PFSK-1 (cell line): ENCODE measurements at regions not wholly inside any gene's neighbourhood (a gene's known extent, or its start where the extent isn't known, plus 50 kb on each side); places are given as distances from the start of the nearest gene placed in this dataset.

Experiments
- FOXP2 ChIP-seq: optimal IDR thresholded peaks from 2 replicates; pipeline ENCODE3; 2011; ENCODE audit warnings: borderline replicate concordance, control low read depth, inconsistent platforms; ENCODE audit not compliant: insufficient read depth; ENCODE audit errors: extremely low read length, extremely low read depth
- POLR2AphosphoS5 ChIP-seq: IDR thresholded peaks from 2 replicates; pipeline ENCODE4 v1.6.1; 2012; ENCODE audit warnings: low read depth, mild to moderate bottlenecking, control low read depth, low read length, moderate library complexity
- REST ChIP-seq, 2 experiments: IDR thresholded peaks; 2 replicates each; pipeline versions ENCODE4 v1.6.1 to v1.8.0; 2011 to 2012; ENCODE audit warnings: low read depth in 2 of 2, low read length in 2 of 2, control low read depth in 1 of 2, inconsistent platforms in 1 of 2, mild to moderate bottlenecking in 1 of 2, moderate library complexity in 1 of 2; ENCODE audit not compliant: insufficient read depth in 1 of 2
- SIN3A ChIP-seq: IDR thresholded peaks from 2 replicates; pipeline ENCODE4 v1.6.1; 2012; ENCODE audit warnings: mild to moderate bottlenecking, low read length, moderate library complexity, borderline replicate concordance; ENCODE audit not compliant: insufficient read depth
- TAF1 ChIP-seq: IDR thresholded peaks from 2 replicates; pipeline ENCODE4 v1.6.1; 2012; ENCODE audit warnings: low read length, control low read depth, borderline replicate concordance; ENCODE audit not compliant: insufficient read depth

GRCh38 chr2:144886862-144887261 is 366.9 kb upstream of the ZEB2 start:
- TF ChIP-seq POLR2AphosphoS5 (no peak), SIN3A (no peak), TAF1 (no peak), REST (IDR thresholded peaks at IDR 0.05; ENCODE audit: insufficient read depth in 1 of 2, low read depth in 2 of 2, low read length in 2 of 2) (no peak), FOXP2 (no peak)

GRCh38 chr2:144877893-144878292 is 358.0 kb upstream of the ZEB2 start:
- TF ChIP-seq REST (IDR thresholded peaks at IDR 0.05; ENCODE audit: insufficient read depth in 1 of 2, low read depth in 2 of 2, low read length in 2 of 2) (no peak), TAF1 (no peak), POLR2AphosphoS5 (no peak), FOXP2 (no peak), SIN3A (no peak)

GRCh38 chr2:144876013-144876412 is 356.1 kb upstream of the ZEB2 start:
- TF ChIP-seq FOXP2 = no peak
- TF ChIP-seq TAF1 = no peak
- no peak for TF ChIP-seq POLR2AphosphoS5
- TF ChIP-seq REST (IDR thresholded peaks at IDR 0.05; ENCODE audit: insufficient read depth in 1 of 2, low read depth in 2 of 2, low read length in 2 of 2) = no peak
- TF ChIP-seq SIN3A = no peak

- no peak for TF ChIP-seq SIN3A
- TF ChIP-seq FOXP2 = no peak
- TF ChIP-seq TAF1 = no peak
- TF ChIP-seq POLR2AphosphoS5 = no peak
- TF ChIP-seq REST (IDR thresholded peaks at IDR 0.05; ENCODE audit: insufficient read depth in 1 of 2, low read depth in 2 of 2, low read length in 2 of 2) = no peak
Measured at GRCh38 chr2:144875290-144875969, 355.5 kb upstream of the ZEB2 start.

- no peak for TF ChIP-seq TAF1
- TF ChIP-seq POLR2AphosphoS5 = no peak
- no peak for TF ChIP-seq SIN3A
- TF ChIP-seq FOXP2 = no peak
- no peak for TF ChIP-seq REST (IDR thresholded peaks at IDR 0.05; ENCODE audit: insufficient read depth in 1 of 2, low read depth in 2 of 2, low read length in 2 of 2)
Measured at GRCh38 chr2:144865670-144866069, 345.8 kb upstream of the ZEB2 start.
